Smooth muscle cell (in vitro differentiated cells): ENCODE measurements at regions not wholly inside any gene's neighbourhood (a gene's known extent, or its start where the extent isn't known, plus 50 kb on each side); places are given as distances from the start of the nearest gene placed in this dataset.

Experiments
- DNase-seq: peaks from one replicate; lab custom pipeline; 2025; ENCODE audit not compliant: unreplicated experiment; lab: John Stamatoyannopoulos, UW
- H2AFZ ChIP-seq: fragments of 200-600 bp; sonication (generic); 2 replicates; pipeline ENCODE4 v1.6.0; 2016; ENCODE audit warnings: antibody characterized with exemption, low read depth, mild to moderate bottlenecking
- H3F3A ChIP-seq: fragments of 200-600 bp; sonication (generic); 2 replicates; pipeline ENCODE4 v1.6.0; 2017; ENCODE audit warnings: antibody characterized with exemption, low read depth
- H3K27ac ChIP-seq: fragments of 200-600 bp; sonication (generic); 2 replicates; pipeline ENCODE4 v1.5.1; 2016; ENCODE audit warnings: low read depth, mild to moderate bottlenecking
- H3K27me3 ChIP-seq: fragments of 200-600 bp; sonication (generic); 2 replicates; pipeline ENCODE4 v1.6.1; 2016; ENCODE audit warnings: low read depth, mild to moderate bottlenecking
- H3K36me3 ChIP-seq: fragments of 200-600 bp; sonication (generic); 2 replicates; pipeline ENCODE4 v1.5.1; 2016; ENCODE audit warnings: low read depth
- H3K4me1 ChIP-seq: fragments of 200-600 bp; sonication (generic); 2 replicates; pipeline ENCODE4 v1.5.1; 2016; ENCODE audit warnings: low read depth
- H3K4me2 ChIP-seq: fragments of 200-600 bp; sonication (generic); 2 replicates; pipeline ENCODE4 v1.6.0; 2016; ENCODE audit warnings: mild to moderate bottlenecking
- H3K4me3 ChIP-seq: fragments of 200-600 bp; sonication (generic); 2 replicates; pipeline ENCODE4 v1.5.1; 2016; ENCODE audit warnings: mild to moderate bottlenecking
- H3K79me2 ChIP-seq: fragments of 200-600 bp; sonication (generic); 2 replicates; pipeline ENCODE4 v1.6.0; 2016; ENCODE audit warnings: low read depth, mild to moderate bottlenecking
- H3K9ac ChIP-seq: fragments of 200-600 bp; sonication (generic); 2 replicates; pipeline ENCODE4 v1.6.0; 2016; ENCODE audit warnings: low read depth
- H3K9me3 ChIP-seq: fragments of 200-600 bp; sonication (generic); replicated peaks from 2 replicates; pipeline ENCODE4 v1.5.1; 2016; ENCODE audit warnings: low read depth
- H4K20me1 ChIP-seq: fragments of 200-600 bp; sonication (generic); 2 replicates; pipeline ENCODE4 v1.6.0; 2016; ENCODE audit warnings: low read depth
- WGBS: methylation state at CpG from one replicate; pipeline ENCODE4 v1.1.7; 2016; ENCODE audit warnings: low lambda C conversion rate; 5-methylcytosine and 5-hydroxymethylcytosine counted together
- TF ChIP-seq, protein P1 (sequence below): fragments of 200-600 bp; sonication (generic); IDR thresholded peaks from 2 replicates; pipeline ENCODE4 v1.5.1; 2017; ENCODE audit warnings: borderline replicate concordance, mild to moderate bottlenecking, antibody characterized with exemption; ENCODE audit not compliant: insufficient read depth, poor library complexity, severe bottlenecking

DNA sequence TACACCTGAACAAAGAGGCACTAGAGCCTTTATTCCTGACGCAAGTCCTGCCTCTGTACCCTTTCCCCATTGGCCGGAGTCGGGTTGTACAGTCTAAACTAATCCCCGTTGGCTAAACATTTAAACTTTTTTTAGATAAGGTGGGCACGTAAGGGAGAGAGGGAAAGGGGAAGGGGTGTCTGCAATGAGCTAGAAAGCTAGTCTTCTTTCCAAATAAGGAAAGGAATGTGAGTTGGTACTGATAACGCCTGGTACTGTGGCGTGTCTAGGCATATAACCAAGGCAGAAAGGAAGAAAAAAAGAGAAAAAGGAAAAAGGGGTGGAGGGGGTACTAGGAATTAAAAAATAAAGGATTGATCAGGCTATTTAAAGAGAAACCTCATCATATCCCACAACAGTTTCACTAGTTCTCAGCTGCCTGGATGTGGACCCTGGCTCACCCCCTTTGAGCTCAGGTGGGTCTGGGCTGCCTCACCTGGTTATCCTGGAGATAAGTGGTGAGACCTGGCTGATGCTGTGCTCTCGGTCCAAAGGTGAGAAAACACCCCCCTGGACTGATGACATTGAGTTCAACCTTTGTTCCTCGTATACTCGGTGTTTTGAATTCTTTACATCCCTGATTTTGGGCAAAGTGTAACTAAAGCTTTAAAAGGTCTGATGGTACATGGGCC, 90.9 kb upstream of the EEF2KMT start:
- Histone ChIP-seq H3K9me3 (no peaks in the 10 kb centered on the region), H3K4me3 (no peak overlapping the region), H2AFZ (no peak overlapping the region), H3K4me1 (no peaks in the 10 kb centered on the region), H3K27me3 (no peaks in the 10 kb centered on the region), H3K9ac (no peak overlapping the region), H3F3A (no peaks in the 10 kb centered on the region), H3K27ac (no peak overlapping the region), H3K4me2 (no peak overlapping the region), H4K20me1 (no peaks in the 10 kb centered on the region), H3K36me3 (no peaks in the 10 kb centered on the region), H3K79me2 (no peaks in the 10 kb centered on the region)
- 45% methylated on average over 10 of the region's 10 CpGs for WGBS
- DNase-seq = no peak
- TF ChIP-seq, protein P1, sequence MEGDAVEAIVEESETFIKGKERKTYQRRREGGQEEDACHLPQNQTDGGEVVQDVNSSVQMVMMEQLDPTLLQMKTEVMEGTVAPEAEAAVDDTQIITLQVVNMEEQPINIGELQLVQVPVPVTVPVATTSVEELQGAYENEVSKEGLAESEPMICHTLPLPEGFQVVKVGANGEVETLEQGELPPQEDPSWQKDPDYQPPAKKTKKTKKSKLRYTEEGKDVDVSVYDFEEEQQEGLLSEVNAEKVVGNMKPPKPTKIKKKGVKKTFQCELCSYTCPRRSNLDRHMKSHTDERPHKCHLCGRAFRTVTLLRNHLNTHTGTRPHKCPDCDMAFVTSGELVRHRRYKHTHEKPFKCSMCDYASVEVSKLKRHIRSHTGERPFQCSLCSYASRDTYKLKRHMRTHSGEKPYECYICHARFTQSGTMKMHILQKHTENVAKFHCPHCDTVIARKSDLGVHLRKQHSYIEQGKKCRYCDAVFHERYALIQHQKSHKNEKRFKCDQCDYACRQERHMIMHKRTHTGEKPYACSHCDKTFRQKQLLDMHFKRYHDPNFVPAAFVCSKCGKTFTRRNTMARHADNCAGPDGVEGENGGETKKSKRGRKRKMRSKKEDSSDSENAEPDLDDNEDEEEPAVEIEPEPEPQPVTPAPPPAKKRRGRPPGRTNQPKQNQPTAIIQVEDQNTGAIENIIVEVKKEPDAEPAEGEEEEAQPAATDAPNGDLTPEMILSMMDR = no peak

DNA sequence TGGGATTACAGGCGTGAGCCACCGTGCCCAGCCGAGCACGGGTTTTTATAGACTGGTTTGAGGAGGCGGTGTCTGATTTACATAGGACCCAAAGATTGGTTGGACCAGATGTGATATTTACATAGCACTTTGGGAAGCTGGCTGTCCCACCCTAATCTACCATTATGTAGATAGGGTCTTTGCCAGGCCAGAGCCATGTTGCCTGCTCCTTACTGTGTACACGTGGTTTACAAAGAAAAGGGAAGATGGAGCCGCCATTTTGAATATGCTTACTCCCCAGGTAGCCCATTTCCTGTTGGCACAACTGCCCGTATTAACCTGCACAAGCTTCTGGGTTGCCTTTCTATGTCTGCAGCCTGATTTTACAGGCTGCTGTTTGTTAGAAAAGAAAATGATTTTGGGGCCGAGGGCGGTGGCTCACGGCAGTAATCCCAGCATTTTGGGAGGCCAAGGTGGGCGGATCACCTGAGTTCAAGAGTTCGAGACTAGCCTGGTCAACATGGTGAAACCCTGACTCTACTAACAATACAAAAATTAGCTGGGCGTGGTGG, 89.9 kb upstream of the EEF2KMT start:
- WGBS = 92% methylated on average over 14 of the region's 14 CpGs
- TF ChIP-seq, protein P1 = no peak
- no peaks in the 10 kb centered on the region for H3K4me1 ChIP-seq

DNA sequence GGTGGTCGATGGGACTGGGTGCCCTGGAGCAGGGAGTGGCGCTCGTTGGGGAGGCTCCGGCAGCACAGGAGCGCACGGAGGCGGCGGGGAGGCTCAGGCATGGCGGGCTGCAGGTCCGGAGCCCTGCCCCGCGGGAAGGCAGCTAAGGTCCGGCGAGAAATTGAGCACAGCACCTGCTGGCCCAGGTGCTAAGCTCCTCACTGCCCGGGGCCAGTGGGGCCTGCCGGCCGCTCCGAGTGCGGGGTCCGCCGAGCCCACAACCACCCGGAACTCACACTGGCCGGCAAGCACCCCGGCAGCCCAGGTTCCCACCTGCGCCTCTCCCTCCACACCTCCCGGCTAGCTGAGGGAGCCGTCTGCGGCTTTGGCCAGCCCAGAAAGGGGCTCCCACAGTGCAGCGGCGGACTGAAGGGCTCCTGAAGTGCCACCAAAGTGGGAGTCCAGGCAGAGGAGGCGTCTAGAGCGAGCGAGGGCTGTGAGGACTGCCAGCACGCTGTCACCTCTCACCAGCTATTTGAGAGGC, 88.8 kb upstream of the EEF2KMT start:
- TF ChIP-seq, protein P1 = no peak
- Histone ChIP-seq H3K9me3 (no peaks in the 10 kb centered on the region), H3K4me2 (no peak overlapping the region), H3K9ac (no peak overlapping the region), H3F3A (no peaks in the 10 kb centered on the region), H3K36me3 (no peaks in the 10 kb centered on the region), H3K79me2 (no peaks in the 10 kb centered on the region), H4K20me1 (no peaks in the 10 kb centered on the region), H3K27ac (no peak overlapping the region), H2AFZ (no peak overlapping the region), H3K27me3 (no peaks in the 10 kb centered on the region), H3K4me3 (no peak overlapping the region), H3K4me1 (no peaks in the 10 kb centered on the region)
- no peak for DNase-seq
- WGBS = 96% methylated on average over 32 of the region's 34 CpGs

More for the DNA sequence above, 89.9 kb upstream of the EEF2KMT start:
- Histone ChIP-seq H4K20me1 (no peaks in the 10 kb centered on the region), H3K79me2 (no peaks in the 10 kb centered on the region), H3K36me3 (no peaks in the 10 kb centered on the region), H3K27me3 (no peaks in the 10 kb centered on the region), H3K4me3 (no peak overlapping the region), H3K9me3 (no peaks in the 10 kb centered on the region), H3K9ac (no peak overlapping the region), H3F3A (no peaks in the 10 kb centered on the region), H2AFZ (no peak overlapping the region), H3K4me2 (no peak overlapping the region), H3K27ac (no peak overlapping the region)
- DNase-seq = no peak

DNA sequence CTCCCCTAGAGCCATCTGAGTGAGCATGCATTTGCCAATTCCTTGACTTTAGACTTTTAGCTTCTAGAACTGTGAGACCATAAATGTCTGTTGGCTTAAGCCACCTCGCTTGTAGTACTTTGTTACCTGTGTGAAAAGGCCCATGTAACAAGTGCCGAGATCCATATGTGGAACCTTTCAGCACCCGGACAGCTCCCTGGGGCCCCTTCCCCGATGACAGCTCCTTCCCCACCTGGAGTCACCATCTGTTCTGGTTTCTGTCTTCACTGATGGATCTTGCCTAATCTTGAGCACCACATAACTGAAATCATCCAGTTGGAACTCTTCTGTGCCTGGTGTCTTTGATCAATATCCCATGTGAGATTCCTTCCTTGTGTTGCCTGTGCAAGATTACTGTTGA, 78.9 kb upstream of the EEF2KMT start:
- no peak overlapping the region for H3K27ac ChIP-seq
- no peaks in the 10 kb centered on the region for H4K20me1 ChIP-seq
- H3K9ac ChIP-seq = no peak overlapping the region
- no peaks in the 10 kb centered on the region for H3K4me1 ChIP-seq
- H3K27me3 ChIP-seq = no peaks in the 10 kb centered on the region
- no peaks in the 10 kb centered on the region for H3K79me2 ChIP-seq
- TF ChIP-seq, protein P1 = no peak
- no peaks in the 10 kb centered on the region for H3K9me3 ChIP-seq
- H2AFZ ChIP-seq = no peak overlapping the region
- no peak overlapping the region for H3K4me3 ChIP-seq
- no peak overlapping the region for H3K4me2 ChIP-seq
- DNase-seq = no peak
- H3K36me3 ChIP-seq = no peaks in the 10 kb centered on the region
- H3F3A ChIP-seq = no peaks in the 10 kb centered on the region
- WGBS = 43% methylated on average over 4 of the region's 4 CpGs
